ENCODE measurements at regions not wholly inside any gene's neighbourhood (a gene's known extent, or its start where the extent isn't known, plus 50 kb on each side); places are given as distances from the start of the nearest gene placed in this dataset.
"Not testable (repeated sequence)": the region's sequence is repeated elsewhere in the genome, so short reads cannot be mapped to it uniquely, and the experiment has no call there.

- no peak for ATAC-seq
- H3K9me3 ChIP-seq, result no peaks in the 10 kb centered on the region
- in situ Hi-C loops (cut with MboI; ENCODE audit: low sequenced_read_pairs in 4 of 4), result no loop called here
- no peaks in the 10 kb centered on the region for H3K36me3 ChIP-seq
- DNase-seq, result no peak
- H3K4me1 ChIP-seq, result no peaks in the 10 kb centered on the region
- no peak overlapping the region for H3K4me3 ChIP-seq
- no peak overlapping the region for H3K27ac ChIP-seq
- no peak for TF ChIP-seq POLR2A (IDR thresholded peaks at IDR 0.05)
- TF ChIP-seq, protein P1, sequence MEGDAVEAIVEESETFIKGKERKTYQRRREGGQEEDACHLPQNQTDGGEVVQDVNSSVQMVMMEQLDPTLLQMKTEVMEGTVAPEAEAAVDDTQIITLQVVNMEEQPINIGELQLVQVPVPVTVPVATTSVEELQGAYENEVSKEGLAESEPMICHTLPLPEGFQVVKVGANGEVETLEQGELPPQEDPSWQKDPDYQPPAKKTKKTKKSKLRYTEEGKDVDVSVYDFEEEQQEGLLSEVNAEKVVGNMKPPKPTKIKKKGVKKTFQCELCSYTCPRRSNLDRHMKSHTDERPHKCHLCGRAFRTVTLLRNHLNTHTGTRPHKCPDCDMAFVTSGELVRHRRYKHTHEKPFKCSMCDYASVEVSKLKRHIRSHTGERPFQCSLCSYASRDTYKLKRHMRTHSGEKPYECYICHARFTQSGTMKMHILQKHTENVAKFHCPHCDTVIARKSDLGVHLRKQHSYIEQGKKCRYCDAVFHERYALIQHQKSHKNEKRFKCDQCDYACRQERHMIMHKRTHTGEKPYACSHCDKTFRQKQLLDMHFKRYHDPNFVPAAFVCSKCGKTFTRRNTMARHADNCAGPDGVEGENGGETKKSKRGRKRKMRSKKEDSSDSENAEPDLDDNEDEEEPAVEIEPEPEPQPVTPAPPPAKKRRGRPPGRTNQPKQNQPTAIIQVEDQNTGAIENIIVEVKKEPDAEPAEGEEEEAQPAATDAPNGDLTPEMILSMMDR (IDR thresholded peaks at IDR 0.05 in 4 of 5, conservative IDR thresholded peaks at IDR 0.05 in 1 of 5), result no peak
- intact Hi-C loops (cut with DNase I; ENCODE audit: low total_unique reads), result no loop called here
- H3K27me3 ChIP-seq, result no peaks in the 10 kb centered on the region
These were observed 227.5 kb downstream of the PAPSS1 start for GRCh38 chr4:107492566-107492965.

DNA sequence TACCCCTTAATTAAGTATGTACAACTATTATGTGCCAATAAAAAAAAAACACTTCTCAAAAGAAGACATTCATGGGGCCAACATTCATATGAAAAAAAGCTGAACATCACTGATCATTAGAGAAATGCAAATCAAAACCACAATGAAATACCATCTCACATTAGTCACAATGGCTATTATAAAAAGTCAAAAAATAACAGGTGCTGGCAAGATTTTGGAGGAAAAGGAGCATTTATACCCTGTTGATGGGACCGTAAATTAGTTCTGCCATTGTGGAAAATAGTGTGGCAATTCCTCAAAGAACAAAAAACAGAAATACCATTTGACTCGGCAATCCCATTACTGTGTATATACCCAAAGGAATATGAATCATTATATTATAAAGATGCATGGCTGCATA is 229.9 kb downstream of the PAPSS1 start:
- in situ Hi-C loops (cut with MboI; ENCODE audit: low sequenced_read_pairs in 4 of 4), result no loop called here

GRCh38 chr4:107483621-107484020 is 236.4 kb downstream of the PAPSS1 start:
- H3K9me3 ChIP-seq; H3K27me3 ChIP-seq; in situ Hi-C loops (cut with MboI; ENCODE audit: low sequenced_read_pairs in 4 of 4); DNase-seq; H3K4me1 ChIP-seq; H3K27ac ChIP-seq; intact Hi-C loops (cut with DNase I; ENCODE audit: low total_unique reads); ATAC-seq; H3K4me3 ChIP-seq; H3K36me3 ChIP-seq: not testable (repeated sequence)

More for the DNA sequence above, 229.9 kb downstream of the PAPSS1 start:
- DNase-seq (no peak), ATAC-seq (no peak)
- Histone ChIP-seq H3K4me1 (no peaks in the 10 kb centered on the region), H3K9me3 (no peaks in the 10 kb centered on the region), H3K36me3 (no peaks in the 10 kb centered on the region), H3K4me3 (no peak overlapping the region), H3K27me3 (no peaks in the 10 kb centered on the region), H3K27ac (no peak overlapping the region)
- TF ChIP-seq, protein P1 (IDR thresholded peaks at IDR 0.05 in 4 of 5, conservative IDR thresholded peaks at IDR 0.05 in 1 of 5), result no peak
- TF ChIP-seq POLR2A (IDR thresholded peaks at IDR 0.05), result no peak
- intact Hi-C loops (cut with DNase I; ENCODE audit: low total_unique reads), result no loop called here

GRCh38 chr4:107482546-107482945 is 237.5 kb downstream of the PAPSS1 start:
- ATAC-seq (no peak), DNase-seq (no peak)
- Histone ChIP-seq H3K27ac (no peak overlapping the region), H3K4me1 (no peaks in the 10 kb centered on the region), H3K27me3 (no peaks in the 10 kb centered on the region), H3K9me3 (no peaks in the 10 kb centered on the region), H3K4me3 (no peak overlapping the region), H3K36me3 (no peaks in the 10 kb centered on the region)
- TF ChIP-seq POLR2A (IDR thresholded peaks at IDR 0.05), result no peak
- TF ChIP-seq, protein P1 (IDR thresholded peaks at IDR 0.05 in 4 of 5, conservative IDR thresholded peaks at IDR 0.05 in 1 of 5), result no peak
- in situ Hi-C loops (cut with MboI; ENCODE audit: low sequenced_read_pairs in 4 of 4), result no loop called here
- intact Hi-C loops (cut with DNase I; ENCODE audit: low total_unique reads), result no loop called here

DNA sequence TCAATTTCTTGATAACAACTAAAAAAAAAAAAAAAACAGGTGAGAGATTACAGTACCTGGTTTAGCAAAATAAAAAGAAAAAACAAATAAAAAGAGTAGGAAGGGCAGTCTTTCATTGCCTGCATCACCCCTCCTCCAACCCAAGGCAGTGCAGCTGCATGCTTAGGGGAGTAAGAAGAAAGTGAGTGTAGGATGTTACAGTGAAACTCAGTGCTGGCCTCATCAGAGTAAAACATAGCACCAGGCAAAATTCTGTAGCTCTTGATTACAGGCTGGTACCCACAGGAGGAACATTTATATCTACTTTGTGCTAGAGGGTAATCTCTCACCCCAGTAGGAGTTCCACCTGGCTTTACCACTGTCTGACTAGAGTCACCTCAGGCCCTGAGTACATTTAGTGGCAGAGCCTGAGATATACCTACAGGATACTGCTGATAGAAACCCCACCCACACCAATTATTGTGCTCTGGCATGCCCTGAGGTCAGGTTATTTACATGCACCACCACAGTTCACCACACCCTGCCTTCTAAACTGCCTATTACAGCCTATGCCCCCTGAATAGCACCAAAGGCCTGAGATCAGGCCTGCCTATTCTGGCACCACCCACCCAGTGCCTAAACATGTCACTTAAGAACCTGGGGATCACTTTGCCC is 241.6 kb downstream of the PAPSS1 start:
- Histone ChIP-seq H3K36me3 (no peaks in the 10 kb centered on the region), H3K4me3 (no peak overlapping the region), H3K9me3 (no peaks in the 10 kb centered on the region), H3K4me1 (no peaks in the 10 kb centered on the region), H3K27ac (no peak overlapping the region), H3K27me3 (no peaks in the 10 kb centered on the region)
- no peak for ATAC-seq
- intact Hi-C loops (cut with DNase I; ENCODE audit: low total_unique reads), result no loop called here
- in situ Hi-C loops (cut with MboI; ENCODE audit: low sequenced_read_pairs in 4 of 4), result no loop called here
- TF ChIP-seq POLR2A (IDR thresholded peaks at IDR 0.05), result no peak
- TF ChIP-seq, protein P1 (IDR thresholded peaks at IDR 0.05 in 4 of 5, conservative IDR thresholded peaks at IDR 0.05 in 1 of 5), result no peak
- no peak for DNase-seq

Measured in gastrocnemius medialis (tissue), 4 donors.